H1 (cell line): ENCODE measurements at regions not wholly inside any gene's neighbourhood (a gene's known extent, or its start where the extent isn't known, plus 50 kb on each side); places are given as distances from the start of the nearest gene placed in this dataset.

Experiments used
- CTCF ChIA-PET: fragments of 300-600 bp; sonication (Branson Sonifier 250); formaldehyde crosslinking; loops from one replicate; lab custom pipeline; 2021; ENCODE audit not compliant: partially characterized antibody; lab: Charles Lee
- POLR2A ChIA-PET: fragments of 300-600 bp; sonication (Branson Sonifier 250); formaldehyde crosslinking; loops from one replicate; lab custom pipeline; 2021; ENCODE audit warnings: inconsistent platforms; ENCODE audit not compliant: partially characterized antibody; lab: Charles Lee
- DNase-seq, 2 experiments: peaks; one replicate each; pipeline versions ENCODE4 v3.0.0 to v3.0.0-alpha.2; 2010 to 2022; ENCODE audit warnings: low spot score in 2 of 2, low read depth in 1 of 2, mixed read lengths in 1 of 2
- FAIRE-seq: peaks from 2 replicates; lab custom pipeline; 2011; peaks lifted over from hg19 to GRCh38; lab: Jason Lieb, UNC
- H2AFZ ChIP-seq: 2 replicates; pipeline ENCODE4 v1.8.1; 2012; ENCODE audit warnings: low read length, inconsistent platforms
- H2AK5ac ChIP-seq: 2 replicates; pipeline ENCODE4 v1.6.1; 2013; ENCODE audit warnings: low read depth, low read length
- H2BK120ac ChIP-seq: replicated peaks from 2 replicates; pipeline ENCODE3; 2013; ENCODE audit warnings: low read depth, low read length, inconsistent platforms
- H2BK12ac ChIP-seq: 2 replicates; pipeline ENCODE4 v1.6.1; 2013; ENCODE audit warnings: low read depth, low read length
- H2BK15ac ChIP-seq: 2 replicates; pipeline ENCODE4 v1.6.1; 2013; ENCODE audit warnings: low read length
- H2BK20ac ChIP-seq: 2 replicates; pipeline ENCODE4 v1.6.1; 2013; ENCODE audit warnings: low read length
- H2BK5ac ChIP-seq: 2 replicates; pipeline ENCODE4 v1.6.1; 2013; ENCODE audit warnings: low read depth, low read length
- H3K14ac ChIP-seq: 2 replicates; pipeline ENCODE4 v1.6.1; 2013; ENCODE audit warnings: inconsistent platforms; ENCODE audit not compliant: insufficient read length
- H3K18ac ChIP-seq: 2 replicates; pipeline ENCODE4 v1.6.1; 2013; ENCODE audit warnings: low read length; ENCODE audit errors: extremely low read depth
- H3K23ac ChIP-seq: 2 replicates; pipeline ENCODE4 v1.6.1; 2013; ENCODE audit warnings: inconsistent platforms; ENCODE audit not compliant: insufficient read length
- H3K23me2 ChIP-seq: 2 replicates; pipeline ENCODE4 v1.6.1; 2013; ENCODE audit warnings: low read depth, low read length
- H3K27ac ChIP-seq: 2 replicates; pipeline ENCODE4 v1.6.1; 2011; ENCODE audit warnings: low read depth, low read length, inconsistent platforms
- H3K27me3 ChIP-seq, 4 experiments: replicated peaks in 1 of 4; 1 replicate in 1 of 4; 2 replicates in 3 of 4; pipeline versions ENCODE4 v1.6.1 to v1.8.1; 2011 to 2013; ENCODE audit warnings: low read length in 3 of 4, mild to moderate bottlenecking in 3 of 4, inconsistent platforms in 2 of 4, mixed read lengths in 2 of 4, moderate library complexity in 1 of 4; ENCODE audit not compliant: control insufficient read depth in 3 of 4, insufficient read depth in 3 of 4; ENCODE audit errors: extremely low read depth in 1 of 4
- H3K36me3 ChIP-seq, 4 experiments: 2 replicates each; pipeline versions ENCODE4 v1.6.1 to v1.8.1; 2011 to 2013; ENCODE audit warnings: mild to moderate bottlenecking in 4 of 4, low read length in 3 of 4, moderate library complexity in 2 of 4, control low read depth in 1 of 4, inconsistent platforms in 1 of 4; ENCODE audit not compliant: insufficient read depth in 4 of 4, control insufficient read depth in 2 of 4
- H3K4ac ChIP-seq: replicated peaks from 2 replicates; pipeline ENCODE3; 2013; ENCODE audit warnings: low read length, low read depth, mixed read lengths, inconsistent platforms; ENCODE audit not compliant: insufficient read length
- H3K4me1 ChIP-seq, 4 experiments: replicated peaks in 1 of 4; 1 replicate in 1 of 4; 2 replicates in 3 of 4; pipeline versions ENCODE4 v1.6.1 to v1.8.1; 2011 to 2013; ENCODE audit warnings: low read length in 3 of 4, inconsistent platforms in 2 of 4, mixed read lengths in 1 of 4; ENCODE audit not compliant: insufficient read depth in 4 of 4, control insufficient read depth in 3 of 4
- H3K4me2 ChIP-seq, 2 experiments: 2 replicates each; pipeline versions ENCODE4 v1.6.1 to v1.8.1; 2011 to 2013; ENCODE audit warnings: low read depth in 2 of 2, low read length in 2 of 2, control low read depth in 1 of 2, inconsistent platforms in 1 of 2, mild to moderate bottlenecking in 1 of 2; ENCODE audit not compliant: insufficient read depth in 1 of 2
- H3K4me3 ChIP-seq, 4 experiments: fragments of 200-600, 300-600 bp in 1 of 4; sonication (generic), shearing (Covaris generic), sonication (Bioruptor Twin) in 1 of 4; 2 replicates each; pipeline versions ENCODE4 v1.5.1 to v1.8.1; 2011 to 2016; ENCODE audit warnings: low read length in 4 of 4, low read depth in 3 of 4, control low read depth in 2 of 4, inconsistent platforms in 2 of 4, mild to moderate bottlenecking in 2 of 4, mixed read lengths in 1 of 4, moderate library complexity in 1 of 4; ENCODE audit not compliant: insufficient read depth in 2 of 4; ENCODE audit errors: extremely low read depth in 1 of 4
- H3K56ac ChIP-seq: replicated peaks from 2 replicates; pipeline ENCODE3; 2013; ENCODE audit warnings: low read depth, mild to moderate bottlenecking, mixed read lengths, low read length, inconsistent platforms; ENCODE audit not compliant: insufficient read length
- H3K79me1 ChIP-seq: 2 replicates; pipeline ENCODE4 v1.6.1; 2013; ENCODE audit warnings: low read depth, low read length, control low read depth
- H3K79me2 ChIP-seq, 2 experiments: 2 replicates each; pipeline versions ENCODE4 v1.6.1 to v1.8.1; 2012 to 2013; ENCODE audit warnings: low read length in 2 of 2, mild to moderate bottlenecking in 2 of 2, inconsistent platforms in 1 of 2; ENCODE audit not compliant: insufficient read depth in 2 of 2, control insufficient read depth in 1 of 2
- H3K9ac ChIP-seq, 4 experiments: replicated peaks in 1 of 4; 1 replicate in 1 of 4; 2 replicates in 3 of 4; pipeline versions ENCODE4 v1.6.1 to v1.8.1; 2011 to 2013; ENCODE audit warnings: low read depth in 3 of 4, low read length in 3 of 4, control low read depth in 2 of 4, mild to moderate bottlenecking in 2 of 4, moderate library complexity in 2 of 4, inconsistent platforms in 1 of 4; ENCODE audit errors: extremely low read depth in 1 of 4
- H3K9me3 ChIP-seq, 2 experiments: 2 replicates each; pipeline versions ENCODE4 v1.6.1 to v1.8.1; 2012 to 2013; ENCODE audit warnings: mild to moderate bottlenecking in 2 of 2, moderate library complexity in 2 of 2, control low read depth in 1 of 2, inconsistent platforms in 1 of 2, low read depth in 1 of 2, low read length in 1 of 2, mixed read lengths in 1 of 2; ENCODE audit not compliant: insufficient read depth in 2 of 2
- H4K20me1 ChIP-seq, 2 experiments: replicated peaks in 1 of 2; 2 replicates each; pipeline versions ENCODE3 to v1.8.1; 2011 to 2013; ENCODE audit warnings: inconsistent platforms in 2 of 2, low read length in 2 of 2, mild to moderate bottlenecking in 1 of 2; ENCODE audit not compliant: insufficient read depth in 2 of 2, control insufficient read depth in 1 of 2
- H4K5ac ChIP-seq: 2 replicates; pipeline ENCODE4 v1.6.1; 2013; ENCODE audit warnings: low read length, low read depth, mixed read lengths, inconsistent platforms; ENCODE audit not compliant: insufficient read length
- H4K8ac ChIP-seq: 2 replicates; pipeline ENCODE4 v1.8.0; 2013; ENCODE audit warnings: mild to moderate bottlenecking, moderate library complexity, low read length, inconsistent platforms; ENCODE audit not compliant: insufficient read depth; ENCODE audit errors: extremely low read depth
- H4K91ac ChIP-seq: replicated peaks from 2 replicates; pipeline ENCODE3; 2013; ENCODE audit warnings: low read length, mixed read lengths, inconsistent platforms; ENCODE audit not compliant: insufficient read length
- EGR1 ChIP-seq: IDR thresholded peaks from 2 replicates; pipeline ENCODE4 v1.6.1; 2011; ENCODE audit warnings: low read depth, low read length, borderline replicate concordance
- GTF2F1 ChIP-seq: IDR thresholded peaks from 2 replicates; pipeline ENCODE4 v1.6.1; 2012; ENCODE audit warnings: low read depth, low read length, improper control_type of control experiment, borderline replicate concordance
- JUN ChIP-seq: IDR thresholded peaks from 2 replicates; pipeline ENCODE4 v1.6.1; 2011; ENCODE audit warnings: low read depth, mild to moderate bottlenecking, improper control_type of control experiment, low read length
- JUND ChIP-seq: IDR thresholded peaks from 2 replicates; pipeline ENCODE4 v1.6.1; 2011; ENCODE audit warnings: mild to moderate bottlenecking, improper control_type of control experiment, low read length
- MAFK ChIP-seq: IDR thresholded peaks from 2 replicates; pipeline ENCODE4 v1.6.1; 2012; ENCODE audit warnings: low read depth, mild to moderate bottlenecking, improper control_type of control experiment, low read length
- NRF1 ChIP-seq: IDR thresholded peaks from 2 replicates; pipeline ENCODE4 v1.6.1; 2011; ENCODE audit warnings: mild to moderate bottlenecking, low read depth, low read length, improper control_type of control experiment
- RBBP5 ChIP-seq: IDR thresholded peaks from 2 replicates; pipeline ENCODE4 v1.7.1; 2012; ENCODE audit warnings: low read depth, mild to moderate bottlenecking, inconsistent platforms, low read length, moderate library complexity, borderline replicate concordance
- RFX5 ChIP-seq: IDR thresholded peaks from 2 replicates; pipeline ENCODE4 v1.6.1; 2011; ENCODE audit warnings: low read depth, low read length, improper control_type of control experiment, borderline replicate concordance
- RXRA ChIP-seq: IDR thresholded peaks from 2 replicates; pipeline ENCODE4 v1.6.1; 2011; ENCODE audit warnings: low read depth, mild to moderate bottlenecking, low read length, moderate library complexity; ENCODE audit not compliant: insufficient read depth
- SIX5 ChIP-seq: IDR thresholded peaks from 2 replicates; pipeline ENCODE4 v1.6.1; 2011; ENCODE audit warnings: mild to moderate bottlenecking, low read depth, low read length
- SP1 ChIP-seq: IDR thresholded peaks from 2 replicates; pipeline ENCODE4 v1.6.1; 2011; ENCODE audit warnings: low read depth, low read length
- SUZ12 ChIP-seq: fragments of 200-600 bp; sonication (generic); IDR thresholded peaks from 2 replicates; pipeline ENCODE4 v1.6.1; 2012; ENCODE audit warnings: mild to moderate bottlenecking, inconsistent platforms, low read length, moderate library complexity, mixed read lengths
- TAF7 ChIP-seq: optimal IDR thresholded peaks from 2 replicates; pipeline ENCODE3; 2011; ENCODE audit warnings: low read depth, mild to moderate bottlenecking, inconsistent platforms, low read length, moderate library complexity, borderline replicate concordance
- TEAD4 ChIP-seq: IDR thresholded peaks from 2 replicates; pipeline ENCODE4 v1.6.1; 2012; ENCODE audit warnings: low read depth, low read length, inconsistent platforms, mixed read lengths
- YY1 ChIP-seq: IDR thresholded peaks from 2 replicates; pipeline ENCODE4 v1.6.1; 2011; ENCODE audit warnings: low read depth, mild to moderate bottlenecking, low read length
- WGBS, 2 experiments: shearing (Covaris generic) in 1 of 2; methylation state at CpG; one replicate each; pipeline versions ENCODE4 v1.1.6 to v1.1.7; 2013 to 2015; ENCODE audit warnings: low lambda C conversion rate in 2 of 2, mixed read lengths in 2 of 2, inconsistent platforms in 1 of 2, low coverage in 1 of 2, missing lambda C conversion rate in 1 of 2; ENCODE audit not compliant: insufficient replicate concordance in 2 of 2, insufficient coverage in 1 of 2, insufficient read length in 1 of 2; ENCODE audit errors: extremely low coverage in 1 of 2, missing lambda C conversion rate in 1 of 2; 5-methylcytosine and 5-hydroxymethylcytosine counted together
- TF ChIP-seq, protein P1 (sequence below): IDR thresholded peaks from 2 replicates; pipeline ENCODE4 v1.6.1; 2011; ENCODE audit warnings: low read depth, mild to moderate bottlenecking, low read length; ENCODE audit not compliant: insufficient read depth

- no peaks in the 10 kb centered on the region for H3K23me2 ChIP-seq
- H4K5ac ChIP-seq = no peak overlapping the region
- no peak overlapping the region for H3K56ac ChIP-seq
- ChIA-PET CTCF (interaction anchor here (0.7 to 3.4 kb wide), 2 partner anchors 11 to 30 kb away, joined by 3 to 14 read pairs; no protein-coding TSS in a partner anchor), POLR2A (no interaction called here)
- H2BK15ac ChIP-seq = no peak overlapping the region
- no peak overlapping the region for H4K8ac ChIP-seq
- H2BK5ac ChIP-seq = no peak overlapping the region
- no peak overlapping the region for H2AFZ ChIP-seq
- H2BK20ac ChIP-seq = no peak overlapping the region
- no peak overlapping the region for H3K4me3 ChIP-seq
- FAIRE-seq (no peak), DNase-seq (no peak)
- H3K9me3 ChIP-seq = no peaks in the 10 kb centered on the region; a peak in 1 of 4 replicates
- no peak overlapping the region for H2AK5ac ChIP-seq
- H3K18ac ChIP-seq = no peak overlapping the region
- H3K4me2 ChIP-seq = no peak overlapping the region
- no peaks in the 10 kb centered on the region for H3K36me3 ChIP-seq
- no peaks in the 10 kb centered on the region for H3K79me2 ChIP-seq
- H2BK120ac ChIP-seq = no peak overlapping the region
- no peak overlapping the region for H3K23ac ChIP-seq
- no peak overlapping the region for H3K14ac ChIP-seq
- no peak overlapping the region for H2BK12ac ChIP-seq
- H3K9ac ChIP-seq = no peak overlapping the region
- peaks cover 0 to 2% (median 0%) of the 10 kb centered on the region in 4 experiments; a peak in 1 of 7 replicates for H3K4me1 ChIP-seq
- H3K27ac ChIP-seq = no peak overlapping the region
- no peak overlapping the region for H4K91ac ChIP-seq
- H3K79me1 ChIP-seq = no peaks in the 10 kb centered on the region
- 100% methylated on average over 2 of the region's 2 CpGs; no CpG with 5 or more reads in 1 of the 2 experiments for WGBS, 2 experiments
- H4K20me1 ChIP-seq = no peaks in the 10 kb centered on the region
- H3K4ac ChIP-seq = no peak overlapping the region
- no peaks in the 10 kb centered on the region for H3K27me3 ChIP-seq
- no peak for TF ChIP-seq JUN
- TF ChIP-seq RFX5 = no peak
- TF ChIP-seq NRF1 = no peak
- no peak for TF ChIP-seq JUND
- TF ChIP-seq MAFK = no peak
- TF ChIP-seq EGR1 = no peak
- no peak for TF ChIP-seq SP1
- TF ChIP-seq, protein P1, sequence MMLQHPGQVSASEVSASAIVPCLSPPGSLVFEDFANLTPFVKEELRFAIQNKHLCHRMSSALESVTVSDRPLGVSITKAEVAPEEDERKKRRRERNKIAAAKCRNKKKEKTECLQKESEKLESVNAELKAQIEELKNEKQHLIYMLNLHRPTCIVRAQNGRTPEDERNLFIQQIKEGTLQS = no peak
- no peak for TF ChIP-seq RXRA
- no peak for TF ChIP-seq SIX5
- TF ChIP-seq TAF7 = no peak
- no peak for TF ChIP-seq SUZ12
- TF ChIP-seq RBBP5 = no peak
- TF ChIP-seq TEAD4 = no peak
- TF ChIP-seq GTF2F1 = no peak
- no peak for TF ChIP-seq YY1
Observed at GRCh38 chr5:117424559-117424958, 849.9 kb upstream of the SEMA6A start.
